GM18909 (cell line): ENCODE measurements at regions not wholly inside any gene's neighbourhood (a gene's known extent, or its start where the extent isn't known, plus 50 kb on each side); places are given as distances from the start of the nearest gene placed in this dataset.
"Not testable (repeated sequence)": the region's sequence is repeated elsewhere in the genome, so short reads cannot be mapped to it uniquely, and the experiment has no call there.

Experiments used
- ATAC-seq: cut with Tn5 transposase; IDR thresholded peaks from one replicate; pipeline ENCODE4 v1.9.1; 2021; ENCODE audit warnings: mild to moderate bottlenecking; ENCODE audit not compliant: unreplicated experiment, poor library complexity

DNA sequence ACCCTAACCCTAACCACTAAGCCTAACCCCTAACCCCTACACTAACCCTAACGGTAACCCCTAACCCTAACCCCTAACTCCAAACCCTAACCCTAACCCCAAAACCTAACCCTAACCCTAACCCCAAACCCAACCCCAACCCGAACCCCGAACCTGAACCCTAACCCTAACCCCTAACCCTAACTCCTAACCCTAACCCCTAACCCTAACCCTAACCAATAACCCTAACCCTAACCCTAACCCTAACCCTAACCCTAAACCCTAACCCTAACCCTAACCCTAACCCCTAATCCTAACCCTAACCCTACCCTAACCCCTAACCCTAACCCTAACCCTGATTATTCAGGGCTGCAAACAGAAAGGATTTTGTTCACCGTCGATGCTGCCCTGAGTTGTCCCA, 144.6 kb upstream of the DUSP22 start:
- ATAC-seq = not testable (repeated sequence)

DNA sequence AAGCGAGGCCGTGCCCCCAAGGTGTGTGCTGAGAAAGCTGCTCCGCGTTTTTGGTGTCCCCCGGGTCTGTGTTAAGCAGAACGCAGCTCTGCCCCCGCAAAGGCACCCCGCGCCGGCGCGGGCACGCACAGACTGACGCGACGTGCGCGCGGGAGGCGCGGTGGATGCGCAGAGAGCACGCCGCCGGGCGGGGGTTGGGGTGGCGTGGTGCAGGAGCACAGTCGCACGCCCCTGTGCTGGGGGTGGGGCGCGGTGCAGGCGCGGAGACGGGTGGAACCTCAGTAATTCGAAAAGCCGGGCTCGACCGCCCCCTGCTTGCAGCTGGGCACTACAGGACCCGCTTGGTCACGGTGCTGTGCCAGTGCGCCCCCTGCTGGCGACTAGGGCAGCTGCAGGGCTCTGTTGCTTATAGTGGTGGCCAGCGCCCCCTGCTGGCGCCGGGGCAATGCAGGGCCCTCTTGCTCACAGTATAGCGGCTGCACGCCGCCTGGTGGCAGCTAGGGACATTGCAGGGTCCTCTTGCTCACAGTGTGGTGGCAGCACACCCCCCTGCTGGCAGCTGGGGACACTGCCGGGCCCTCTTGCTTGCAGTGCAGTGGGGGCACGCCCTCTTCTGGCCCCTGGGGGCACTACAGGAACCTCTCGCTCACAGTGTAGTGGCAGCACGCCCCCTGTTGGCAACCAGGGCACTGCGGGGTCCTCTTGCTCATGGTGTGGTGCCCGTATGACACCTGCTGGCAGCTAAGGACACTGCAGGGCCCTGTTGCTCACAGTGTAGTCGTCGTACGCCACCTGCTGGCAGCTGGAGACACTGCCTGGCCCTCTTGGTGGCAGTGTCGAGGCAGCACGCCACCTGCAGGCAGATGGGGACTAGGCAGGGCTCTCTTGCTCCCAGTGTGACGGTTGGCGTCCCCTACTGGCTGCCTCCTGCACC, 144.0 kb upstream of the DUSP22 start:
- peak; percentile 96 for ATAC-seq

DNA sequence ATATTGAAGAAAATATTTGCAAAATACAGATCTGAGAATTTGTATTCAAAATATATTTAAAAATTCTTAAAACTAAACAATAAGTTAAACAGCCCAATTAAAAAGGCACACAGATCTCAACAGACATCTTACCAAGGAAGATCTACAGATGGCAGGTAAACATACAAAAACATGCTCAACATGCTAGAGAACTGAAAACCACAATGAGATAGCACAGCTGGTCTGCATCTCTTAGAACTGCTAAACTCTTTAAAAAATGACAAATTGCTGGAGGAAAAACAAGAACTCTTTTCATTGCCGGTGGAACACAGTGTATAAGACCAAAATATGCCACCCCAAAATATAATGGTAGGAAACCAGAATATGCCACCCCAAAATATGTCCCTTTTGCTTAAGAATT, 142.1 kb upstream of the DUSP22 start:
- ATAC-seq = not testable (repeated sequence)

DNA sequence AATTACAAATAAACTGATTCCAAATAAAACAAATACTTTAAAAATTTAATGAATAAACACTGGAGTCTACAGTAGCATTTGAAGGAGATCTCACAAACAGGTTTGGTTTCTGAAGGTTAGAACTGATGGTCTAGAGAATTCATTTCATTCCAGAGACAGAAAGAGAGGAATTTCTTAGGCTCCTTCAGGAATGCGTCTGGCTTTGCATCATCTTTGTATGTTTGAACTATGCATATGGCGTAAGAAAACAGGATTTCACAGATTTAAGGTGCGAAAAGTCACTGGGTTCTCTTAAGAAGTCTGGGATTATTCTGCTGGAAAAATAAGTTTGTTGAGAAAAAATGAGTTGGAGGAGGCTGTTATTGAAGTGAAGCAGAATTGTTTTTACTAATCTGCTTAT, 139.9 kb upstream of the DUSP22 start:
- not testable (repeated sequence) for ATAC-seq

DNA sequence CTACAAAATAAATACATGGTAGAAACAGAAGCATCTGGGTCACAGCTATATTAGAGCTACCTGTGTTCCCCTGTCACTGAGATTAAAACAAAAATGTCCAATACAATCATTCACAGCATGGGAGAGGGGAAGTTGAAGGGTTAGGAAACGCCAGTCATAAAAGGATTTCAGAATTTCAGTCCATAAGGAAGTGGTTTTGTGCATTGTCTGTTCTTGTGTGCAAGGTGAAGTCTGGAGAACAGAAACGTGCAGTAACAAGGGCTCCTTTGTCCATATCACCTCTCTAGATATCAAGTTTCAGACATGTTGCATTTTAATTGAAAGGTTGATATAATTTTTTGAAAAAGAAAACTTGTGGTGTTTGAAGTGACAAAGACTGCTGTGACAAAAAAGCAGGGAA, 139.3 kb upstream of the DUSP22 start:
- ATAC-seq = not testable (repeated sequence)

DNA sequence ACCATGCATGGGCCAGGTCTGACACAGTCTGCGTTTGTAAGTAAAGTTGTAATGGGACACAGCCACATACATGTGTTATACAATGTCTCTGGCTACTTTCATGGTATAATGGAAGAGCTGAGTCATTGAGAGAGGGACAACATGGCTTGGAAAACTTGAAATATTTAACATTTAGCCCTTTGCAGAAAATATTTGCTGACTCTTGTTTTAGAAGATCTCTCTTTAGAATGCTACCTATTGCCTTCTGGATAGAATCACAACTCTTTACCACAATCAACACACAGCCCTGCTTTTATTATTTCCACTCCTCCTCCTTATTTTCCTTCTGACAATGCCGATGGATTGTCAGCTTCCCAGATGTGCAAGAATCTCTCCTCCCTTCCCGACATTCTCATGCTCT, 138.4 kb upstream of the DUSP22 start:
- ATAC-seq = not testable (repeated sequence)

DNA sequence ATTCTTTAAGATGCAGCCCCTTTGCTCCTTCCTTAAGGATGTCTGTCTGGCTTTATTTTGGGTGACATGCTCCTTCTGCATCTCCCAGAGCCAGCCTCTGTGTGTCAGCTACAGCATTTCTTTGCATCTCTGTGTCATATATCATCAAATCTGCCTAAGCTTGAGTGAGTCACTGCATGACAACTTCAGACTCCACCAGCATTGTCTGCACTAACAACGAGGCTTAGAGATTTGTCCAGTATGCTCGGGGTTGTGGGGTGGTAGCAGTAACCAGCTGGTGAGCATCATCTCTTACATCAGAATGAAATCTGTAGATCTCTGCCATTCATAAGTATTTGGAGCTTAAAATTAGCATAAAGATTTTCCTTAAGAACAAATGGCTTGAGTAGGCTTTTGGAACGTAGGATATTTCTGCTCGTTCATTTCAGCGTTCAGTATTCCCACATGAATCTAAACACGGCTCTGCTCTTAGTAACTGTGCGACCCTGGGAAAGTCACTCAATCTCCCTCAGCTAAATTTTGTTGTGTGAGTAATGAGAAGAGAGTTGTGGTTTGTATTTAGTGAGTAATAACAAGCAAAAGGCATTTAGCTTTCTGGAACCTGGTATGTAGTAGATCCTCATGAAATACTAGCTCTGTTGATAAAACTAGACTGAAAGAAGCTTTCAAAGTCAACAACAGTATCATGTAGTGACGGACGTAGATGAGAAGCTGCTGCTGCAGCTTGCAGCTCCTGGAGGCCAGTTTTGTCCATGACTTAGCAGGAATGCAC, 137.8 kb upstream of the DUSP22 start:
- ATAC-seq = not testable (repeated sequence)

DNA sequence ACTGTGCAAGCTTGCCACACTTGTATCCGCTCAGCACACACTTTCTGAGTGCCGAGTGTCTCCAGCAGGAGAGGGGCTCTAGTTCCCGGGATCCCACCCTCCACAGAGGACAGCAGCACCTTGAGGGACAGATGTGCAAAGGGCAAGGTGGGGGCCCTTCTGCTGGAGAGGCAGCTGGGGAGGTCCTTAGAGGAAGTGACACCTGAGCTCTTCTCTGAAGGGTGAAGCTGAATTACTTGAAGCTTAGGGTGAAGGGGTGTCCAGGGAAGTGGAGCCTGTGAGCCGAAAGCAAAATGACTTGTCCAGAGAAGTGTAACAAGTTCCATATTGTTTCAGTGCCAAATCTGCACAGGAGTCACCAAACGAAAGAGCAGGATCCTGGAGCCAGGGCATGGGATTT, 136.3 kb upstream of the DUSP22 start:
- no peak for ATAC-seq

DNA sequence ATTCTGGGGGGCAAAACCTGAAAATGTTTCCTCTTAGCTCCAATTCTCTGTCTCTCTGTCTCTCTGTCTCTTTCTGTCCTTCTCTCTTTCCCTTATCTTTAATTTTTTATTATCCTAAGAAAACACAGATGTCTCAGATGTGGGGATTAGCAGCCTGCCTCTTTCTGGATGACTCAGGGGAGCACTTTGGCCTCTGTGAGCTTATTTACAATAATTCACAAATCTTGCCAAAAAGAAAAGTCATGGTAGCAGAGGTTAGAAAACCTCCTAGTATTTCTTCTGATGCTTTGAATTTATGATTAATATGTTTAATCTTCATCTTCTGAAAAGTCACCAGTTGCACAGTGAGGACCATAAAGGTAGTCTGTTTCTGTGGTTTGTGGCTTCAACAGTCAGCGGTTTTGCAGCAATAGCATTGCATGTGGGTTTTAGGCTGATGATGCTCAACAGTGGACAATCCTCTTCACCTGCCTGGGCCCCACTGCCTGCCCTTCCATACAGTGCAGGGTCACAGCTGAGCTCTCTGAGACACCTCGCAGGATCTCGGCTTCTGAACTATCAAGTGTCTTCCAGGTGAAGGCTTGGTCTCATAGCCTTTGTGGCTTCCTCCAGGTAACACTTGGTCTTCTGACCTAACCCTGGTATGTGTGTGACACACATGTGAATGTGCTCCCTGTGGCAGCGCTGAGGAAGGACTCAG, 135.7 kb upstream of the DUSP22 start:
- ATAC-seq = not testable (repeated sequence)

DNA sequence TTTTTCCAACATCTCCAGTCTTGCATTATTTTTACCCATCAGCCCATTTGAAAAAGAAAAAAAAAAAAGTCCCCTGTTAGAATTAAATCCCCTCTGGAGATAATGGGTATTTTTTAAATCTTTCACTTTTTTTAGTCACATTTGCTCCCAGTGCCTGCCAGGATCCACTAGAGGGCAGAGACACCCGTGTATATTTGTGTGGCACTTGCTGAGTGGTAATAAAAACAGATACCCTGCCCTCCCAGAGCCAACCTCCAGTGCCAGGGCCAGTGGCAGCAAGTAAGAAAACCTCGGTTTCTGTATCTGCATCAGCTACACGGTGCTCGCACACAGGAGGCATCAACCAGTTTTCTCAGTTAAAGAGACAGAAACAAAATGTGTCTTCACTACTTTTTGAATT, 135.1 kb upstream of the DUSP22 start:
- not testable (repeated sequence) for ATAC-seq

DNA sequence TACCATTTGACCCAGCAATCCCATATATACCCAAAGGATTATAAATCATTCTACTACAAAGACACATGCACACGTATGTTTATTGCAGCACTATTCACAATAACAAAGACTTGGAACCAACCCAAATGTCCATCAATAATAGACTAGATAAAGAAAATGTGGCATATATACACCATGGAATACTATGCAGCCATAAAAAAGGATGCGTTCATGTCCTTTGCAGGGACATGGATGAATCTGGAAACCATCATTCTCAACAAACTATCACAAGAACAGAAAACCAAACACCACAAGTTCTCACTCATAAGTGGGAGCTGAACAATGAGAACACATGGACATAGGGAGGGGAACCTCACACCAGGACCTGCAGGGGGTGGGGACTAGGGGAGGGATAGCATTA, 130.6 kb upstream of the DUSP22 start:
- not testable (repeated sequence) for ATAC-seq

DNA sequence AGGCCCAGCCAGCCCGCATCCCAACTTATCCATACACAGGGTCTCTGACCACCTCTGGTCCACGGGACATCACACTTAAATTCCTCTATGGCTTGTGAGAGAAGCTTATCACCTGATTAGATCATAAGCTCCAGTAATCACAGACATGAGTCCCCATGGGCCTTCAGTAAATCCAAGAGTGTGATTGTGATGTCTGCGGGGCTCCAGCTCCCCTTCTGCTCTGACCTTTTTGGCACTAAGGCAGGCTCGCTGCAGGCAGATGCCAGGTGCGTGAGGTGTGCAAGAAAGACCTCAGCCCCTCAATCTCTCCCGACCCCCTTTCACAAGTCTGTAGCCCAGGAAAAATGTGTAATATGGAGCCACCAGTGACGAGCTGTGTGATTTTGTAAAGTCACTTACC, 127.6 kb upstream of the DUSP22 start:
- ATAC-seq = no peak

DNA sequence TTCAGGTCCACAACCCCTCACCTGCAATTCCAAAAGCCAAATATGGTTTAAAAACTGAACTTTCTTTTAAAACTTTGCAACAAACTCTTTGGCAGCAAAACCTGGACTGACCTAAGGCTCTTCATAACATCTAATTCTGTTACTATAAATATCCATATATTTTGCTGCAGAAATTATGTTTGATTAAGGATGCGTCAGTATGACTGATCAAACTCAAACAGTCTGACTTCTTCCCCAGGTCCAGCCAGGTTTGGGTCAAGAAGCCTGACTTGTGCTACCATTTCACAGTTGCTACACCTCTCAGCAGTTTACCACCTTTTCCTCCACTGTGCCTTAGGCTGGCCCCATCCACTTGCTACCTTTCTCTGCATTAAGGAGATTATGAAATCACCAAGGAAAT, 127.0 kb upstream of the DUSP22 start:
- no peak for ATAC-seq

DNA sequence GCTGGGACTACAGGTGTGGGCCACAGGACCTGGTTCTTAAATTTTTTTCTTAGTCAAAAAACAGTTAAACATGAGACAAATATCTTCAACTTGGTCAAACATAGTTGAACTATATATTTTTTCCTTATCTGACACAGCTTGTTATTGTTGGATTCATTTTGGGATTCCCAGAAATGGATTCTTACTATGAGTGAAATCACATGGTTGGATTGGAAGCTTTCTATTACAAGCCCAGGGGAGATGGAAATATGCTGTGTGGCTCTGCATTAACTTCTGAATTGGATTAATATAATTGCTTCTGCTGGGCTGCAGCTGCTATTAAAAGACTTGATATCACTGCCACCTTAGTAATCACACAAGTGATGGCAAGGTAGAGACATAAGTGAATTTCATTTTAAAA, 126.4 kb upstream of the DUSP22 start:
- no peak for ATAC-seq

DNA sequence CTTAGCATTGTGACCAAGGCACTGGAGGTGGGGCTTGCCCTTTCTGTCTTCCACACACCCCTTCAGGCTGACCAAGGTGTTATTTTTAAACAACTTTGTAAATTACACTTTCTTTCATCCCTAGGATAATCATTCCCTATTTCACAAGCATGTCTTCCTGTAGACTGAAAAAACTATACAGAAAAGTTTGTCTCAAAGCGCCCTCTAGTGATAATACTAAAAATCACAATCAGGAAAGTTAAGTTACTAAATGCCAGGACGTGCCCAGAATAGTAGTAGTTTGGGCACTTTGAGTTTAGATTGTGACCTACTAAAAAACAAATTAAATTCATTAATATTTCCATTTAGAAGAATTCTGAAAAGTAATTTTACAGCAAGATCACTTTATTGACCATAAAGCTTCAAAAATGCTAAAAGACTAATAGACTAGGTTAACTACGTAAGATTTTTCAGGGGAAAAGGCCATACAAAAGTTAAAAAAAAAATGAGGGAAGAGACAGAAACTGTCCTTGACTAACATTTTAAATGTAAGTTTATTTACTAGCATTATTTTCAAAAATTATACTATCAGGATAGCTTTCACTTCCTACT, 123.3 kb upstream of the DUSP22 start:
- ATAC-seq = no peak

DNA sequence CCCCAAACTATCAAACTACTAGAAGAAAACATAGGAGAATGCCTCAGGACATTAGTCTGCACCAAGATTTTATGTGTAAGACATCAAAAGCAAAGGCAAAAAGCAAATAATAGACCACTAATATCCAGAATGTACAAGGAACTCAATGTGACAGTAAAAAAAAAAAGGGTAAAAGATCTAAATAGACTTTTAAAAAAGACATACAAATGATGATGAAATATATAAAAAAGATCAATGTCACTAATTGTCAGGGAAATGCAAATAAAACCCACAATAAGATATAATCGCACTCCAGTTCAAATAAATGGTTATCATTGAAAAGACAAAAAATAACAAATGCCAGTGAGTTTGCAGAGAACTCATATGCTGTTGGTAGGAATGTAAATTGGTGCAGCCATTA, 118.3 kb upstream of the DUSP22 start:
- ATAC-seq = no peak

DNA sequence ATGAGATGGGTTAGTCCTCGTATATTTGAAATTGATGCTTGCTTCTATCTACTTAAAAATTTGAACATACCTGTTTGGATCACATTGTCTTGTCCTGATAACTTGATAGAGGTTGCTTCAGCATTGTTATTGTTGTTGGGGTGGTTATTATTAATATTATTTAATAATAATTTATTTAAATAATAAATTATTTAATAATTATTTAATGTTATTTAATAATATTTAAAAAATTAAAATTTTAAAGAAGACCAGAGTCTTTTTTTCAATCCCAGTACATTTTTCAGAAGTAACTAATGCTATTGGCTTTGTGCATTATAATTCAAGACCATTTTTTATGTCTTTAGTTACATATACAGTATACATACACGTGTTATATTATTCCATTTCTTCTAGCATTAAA, 116.6 kb upstream of the DUSP22 start:
- no peak for ATAC-seq

DNA sequence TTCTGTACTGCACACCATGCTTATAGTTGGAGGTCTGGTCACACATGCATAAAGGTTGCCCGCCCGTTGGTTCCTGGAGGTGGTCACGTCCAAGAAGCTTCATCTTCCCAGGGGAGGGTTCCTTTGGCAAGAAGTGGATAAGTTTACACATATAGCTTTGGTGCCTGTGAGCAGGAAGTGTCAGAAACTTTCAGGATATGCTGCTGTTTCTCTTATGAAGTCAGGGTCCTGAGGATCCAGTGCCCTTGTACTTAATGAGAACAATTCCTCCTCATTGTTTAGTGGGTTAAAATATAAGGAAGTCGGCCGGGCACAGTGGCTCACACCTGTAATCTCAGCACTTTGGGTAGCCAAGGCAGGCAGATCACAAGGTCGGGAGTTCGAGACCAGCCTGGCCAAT, 115.5 kb upstream of the DUSP22 start:
- ATAC-seq = no peak

DNA sequence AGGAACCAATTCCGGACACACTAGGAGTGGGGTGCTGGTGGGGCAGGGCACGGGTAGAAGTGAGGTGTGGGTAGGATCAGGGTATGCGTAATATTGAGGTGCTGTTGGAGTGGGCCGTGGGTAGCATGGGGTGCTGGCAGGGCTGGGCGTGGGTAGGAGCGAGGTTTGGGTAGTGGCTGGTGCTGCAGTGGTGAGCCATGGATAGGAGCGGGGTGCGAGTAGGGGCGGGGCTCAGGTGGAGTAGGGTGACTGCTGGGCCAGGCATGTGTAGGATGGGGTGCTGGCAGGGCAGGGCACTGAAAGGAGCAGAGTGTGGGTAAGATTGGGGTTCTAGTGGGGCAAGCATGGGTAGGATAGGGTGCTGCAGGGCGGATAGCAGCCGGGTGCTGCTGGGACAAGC, 114.2 kb upstream of the DUSP22 start:
- no peak for ATAC-seq

DNA sequence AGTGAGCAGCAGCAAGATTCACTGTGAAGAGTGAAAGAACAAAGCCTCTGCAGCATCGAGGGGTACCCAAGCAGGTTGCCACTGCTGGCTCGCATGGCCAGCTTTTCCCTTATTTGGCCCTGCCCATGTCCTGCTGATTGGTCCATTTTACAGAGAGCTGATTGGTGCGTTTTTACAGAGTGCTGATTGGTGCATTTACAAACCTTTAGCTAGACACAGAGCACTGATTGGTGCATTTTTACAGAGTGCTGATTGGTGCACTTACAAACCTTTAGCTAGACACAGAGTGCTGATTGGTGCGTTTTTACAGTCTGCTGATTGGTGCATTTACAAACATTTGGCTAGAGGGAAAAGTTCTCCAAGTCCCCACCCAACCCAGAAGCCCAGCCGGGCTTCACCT, 113.4 kb upstream of the DUSP22 start:
- ATAC-seq = not testable (repeated sequence)
